Anterior cingulate cortex (tissue), 58 donors: ENCODE measurements at regions not wholly inside any gene's neighbourhood (a gene's known extent, or its start where the extent isn't known, plus 50 kb on each side); places are given as distances from the start of the nearest gene placed in this dataset.
"Not testable (repeated sequence)": the region's sequence is repeated elsewhere in the genome, so short reads cannot be mapped to it uniquely, and the experiment has no call there.

ENCODE experiments used
- DNase-seq, 58 donors: peaks; one replicate each; lab custom pipeline; 2025; lab: John Stamatoyannopoulos, UW

DNA sequence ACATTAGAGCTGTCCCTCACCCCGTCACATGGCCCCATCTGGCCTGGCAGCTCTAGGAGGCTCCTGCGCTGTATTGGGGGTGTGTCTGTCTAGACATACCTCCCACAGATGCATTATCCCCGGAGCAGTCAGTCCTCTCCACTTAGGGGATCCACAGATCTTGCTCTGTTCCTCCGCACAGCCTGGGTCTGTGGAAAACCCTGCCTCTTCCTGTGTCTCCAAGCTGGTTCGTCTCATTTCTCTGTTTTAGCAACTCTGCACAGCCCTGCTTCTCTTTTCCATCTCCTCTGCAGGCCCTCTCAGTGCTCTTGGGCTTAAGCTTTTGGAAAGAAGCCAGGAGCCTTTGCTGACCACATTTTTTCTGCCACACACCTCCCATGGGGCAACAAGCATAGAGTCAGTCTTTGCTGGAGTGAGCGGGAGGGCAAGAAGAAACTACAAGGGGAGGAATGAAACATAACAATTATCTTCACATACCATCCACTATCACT lies 241.5 kb downstream of the FOXD2 start:
- DNase-seq = peak in 1 of 58 donors; percentile 13

DNA sequence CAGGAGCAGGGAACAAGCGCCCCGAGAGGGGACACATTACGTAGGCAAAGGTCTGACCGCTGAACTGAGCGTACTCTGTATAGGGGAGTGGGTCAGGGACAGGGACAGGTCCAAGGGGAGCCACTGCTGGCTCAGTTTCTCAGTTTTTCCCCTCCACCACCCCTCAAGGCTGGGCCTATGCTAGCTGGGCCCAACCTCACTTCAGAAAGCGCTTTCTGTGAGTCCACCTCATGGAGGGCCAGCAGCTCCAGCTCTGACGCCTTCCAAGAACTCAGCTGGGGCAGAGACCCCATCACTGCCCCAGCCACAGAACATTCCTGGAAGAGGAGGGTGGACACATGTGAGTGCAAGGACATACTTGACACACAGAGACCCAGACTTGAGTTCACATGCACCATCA lies 242.0 kb downstream of the FOXD2 start:
- DNase-seq = no peak

DNA sequence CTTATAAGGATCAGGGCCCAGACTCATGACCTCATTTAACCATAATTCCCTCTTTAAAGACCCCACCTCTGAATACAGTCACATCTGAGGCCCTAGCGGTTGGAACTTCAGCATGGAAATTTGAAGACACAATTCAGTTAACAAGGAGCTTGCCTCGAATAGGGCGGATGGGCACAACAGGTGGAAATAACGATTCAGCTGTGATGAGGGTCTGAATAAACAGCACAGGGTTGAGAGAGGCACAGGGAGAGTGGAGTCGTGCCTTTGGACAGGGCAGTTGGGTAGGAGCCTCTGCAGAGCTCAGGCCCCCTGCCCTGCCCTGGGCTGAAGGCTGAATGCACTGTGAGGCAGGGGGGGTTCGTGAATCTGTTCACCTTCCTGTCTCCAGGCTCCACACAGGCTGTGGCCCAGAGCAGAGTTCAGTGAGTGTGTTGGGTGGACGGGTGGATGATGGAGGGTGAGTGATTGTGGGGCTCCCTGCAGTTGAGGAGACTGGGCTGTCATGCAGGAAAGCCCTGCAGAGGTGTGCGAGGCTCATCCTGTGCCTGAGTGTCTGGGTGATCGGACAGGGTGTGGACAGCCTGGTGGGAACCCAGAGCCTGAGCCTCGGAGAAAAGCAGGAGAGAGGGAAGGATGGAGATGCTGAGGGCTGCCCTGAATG lies 243.1 kb downstream of the FOXD2 start:
- no peak for DNase-seq

DNA sequence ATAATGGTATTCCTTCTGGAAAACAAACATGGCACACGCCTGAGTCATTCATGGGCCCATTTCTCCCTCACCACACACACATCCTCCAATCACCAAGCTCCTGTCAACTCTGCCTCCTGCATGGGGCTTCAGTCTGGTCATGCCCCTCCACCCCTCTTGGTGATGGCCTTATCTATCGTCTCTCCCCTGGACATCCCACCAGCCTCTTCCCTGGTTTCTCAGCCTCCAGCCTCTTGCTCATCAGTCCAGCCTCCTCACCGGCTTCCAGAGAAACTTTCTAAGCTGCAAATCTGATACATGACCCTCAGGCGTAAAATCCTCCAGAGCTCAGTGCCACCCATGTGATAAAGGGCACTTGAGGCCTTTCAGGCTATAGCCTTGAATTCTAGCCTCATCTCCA lies 243.9 kb downstream of the FOXD2 start:
- no peak for DNase-seq

- no peak for DNase-seq
Measured at GRCh38 chr1:47682198-47682597, 244.4 kb downstream of the FOXD2 start.

GRCh38 chr1:47682786-47683350 lies 245.0 kb downstream of the FOXD2 start:
- DNase-seq = no peak

DNA sequence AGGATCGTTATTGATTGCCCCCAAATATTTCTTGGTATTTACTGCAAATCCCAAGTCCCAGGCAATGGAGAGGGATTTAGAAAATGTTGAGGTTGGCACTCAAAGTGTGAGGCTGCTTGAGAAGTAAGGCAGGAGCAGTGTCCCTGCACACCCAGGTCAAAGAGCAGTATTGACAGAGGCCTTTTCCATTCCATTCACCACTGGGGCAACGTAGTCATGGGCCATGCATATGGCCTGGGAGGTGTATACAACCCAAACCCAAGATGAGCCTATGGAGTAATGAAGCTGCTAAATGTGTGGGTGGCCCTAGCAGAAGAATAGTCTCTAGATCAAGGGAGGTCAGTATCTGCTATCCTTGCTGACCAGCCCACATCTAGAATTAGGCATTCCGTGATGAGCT lies 245.6 kb downstream of the FOXD2 start:
- no peak for DNase-seq

GRCh38 chr1:47684518-47684917 lies 246.7 kb downstream of the FOXD2 start:
- no peak for DNase-seq

DNA sequence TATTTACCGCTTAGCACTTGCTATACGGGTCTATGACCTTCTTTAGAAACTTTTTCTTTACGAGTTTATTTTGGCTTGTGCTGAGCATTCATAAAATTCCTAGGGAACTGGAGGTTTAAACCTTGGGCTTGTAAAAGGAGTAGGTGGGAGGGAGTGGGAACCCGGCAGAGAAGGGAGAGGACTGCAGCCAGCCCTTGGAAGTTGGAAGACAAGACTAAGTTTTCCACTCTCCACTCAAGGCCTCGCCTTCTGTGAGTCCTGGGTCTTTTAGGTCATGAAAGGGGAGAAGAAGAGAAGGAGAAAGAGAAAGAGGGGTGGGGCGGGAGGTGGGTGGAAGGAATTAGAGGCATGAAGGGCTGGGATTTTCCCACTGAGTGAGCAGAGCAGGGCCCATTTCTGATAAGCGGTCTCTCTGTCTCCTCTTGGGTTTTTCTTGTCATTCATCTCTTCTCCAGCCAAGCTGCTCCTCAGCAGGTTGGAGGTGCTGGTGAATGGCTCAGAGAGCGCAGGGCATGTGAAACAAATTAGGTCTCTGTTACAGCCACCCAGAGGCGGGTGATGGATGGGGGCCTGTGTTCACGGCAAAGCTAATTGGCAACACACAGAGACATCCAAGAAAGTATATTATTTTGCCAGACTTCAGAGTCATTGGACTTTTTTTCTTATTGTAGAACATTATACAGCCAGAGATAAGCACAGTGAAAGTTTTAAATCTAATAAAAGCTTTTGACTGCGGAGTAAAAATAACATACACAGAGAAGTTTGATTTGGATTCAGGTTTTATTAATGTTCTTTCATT lies 247.3 kb downstream of the FOXD2 start:
- DNase-seq = no peak

- no peak for DNase-seq
Measured at GRCh38 chr1:47685763-47686066, 247.9 kb downstream of the FOXD2 start.

DNA sequence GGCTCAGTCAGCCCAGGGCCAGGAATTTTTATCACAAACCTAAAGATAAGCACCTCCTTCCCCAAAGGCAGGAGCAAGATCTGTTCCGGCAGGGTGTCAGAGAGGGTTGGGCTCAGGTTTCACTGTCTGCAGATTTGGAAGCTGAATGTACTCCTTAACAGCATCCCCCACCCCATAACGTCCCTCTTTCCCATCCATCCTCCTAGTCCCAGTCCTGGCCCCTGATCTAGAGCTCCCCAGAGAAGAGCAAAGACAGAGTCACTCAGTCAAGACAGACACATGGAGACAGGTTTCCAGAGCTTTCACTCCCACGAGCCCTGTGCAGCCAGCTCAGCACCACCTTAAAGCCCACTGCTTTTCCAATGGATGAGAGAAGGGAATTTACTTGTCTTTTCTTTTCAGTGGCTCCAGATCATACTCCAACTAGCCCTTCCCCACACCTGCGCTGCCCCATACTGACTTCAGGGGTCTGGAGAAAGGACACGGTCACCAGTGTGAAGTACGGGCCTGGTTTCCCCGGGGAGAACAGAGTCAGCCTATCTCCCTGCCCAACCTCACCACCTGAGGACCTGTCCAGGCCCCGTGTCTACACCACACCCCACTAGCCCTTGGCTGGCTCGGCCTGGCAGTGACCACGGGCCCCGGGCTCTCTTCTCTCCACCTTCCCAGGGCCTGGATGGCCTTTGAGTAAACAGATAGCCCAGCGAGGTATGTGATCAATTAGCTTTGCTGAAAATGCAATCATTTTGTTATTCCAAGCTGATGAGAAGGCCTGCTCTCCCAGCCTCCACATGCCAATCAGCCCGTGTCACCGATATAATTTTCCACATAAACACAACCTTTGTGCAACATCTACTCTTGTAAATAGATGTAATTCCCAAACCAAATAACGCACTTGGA lies 249.1 kb downstream of the FOXD2 start:
- DNase-seq = no peak

GRCh38 chr1:47687631-47688460 lies 250.0 kb downstream of the FOXD2 start:
- DNase-seq = no peak

GRCh38 chr1:47688461-47689296 lies 250.8 kb downstream of the FOXD2 start:
- DNase-seq = no peak

- no peak for DNase-seq
Measured at GRCh38 chr1:47689894-47690293, 252.1 kb downstream of the FOXD2 start.

- DNase-seq = no peak
Measured at GRCh38 chr1:47690341-47691250, 252.8 kb downstream of the FOXD2 start.

DNA sequence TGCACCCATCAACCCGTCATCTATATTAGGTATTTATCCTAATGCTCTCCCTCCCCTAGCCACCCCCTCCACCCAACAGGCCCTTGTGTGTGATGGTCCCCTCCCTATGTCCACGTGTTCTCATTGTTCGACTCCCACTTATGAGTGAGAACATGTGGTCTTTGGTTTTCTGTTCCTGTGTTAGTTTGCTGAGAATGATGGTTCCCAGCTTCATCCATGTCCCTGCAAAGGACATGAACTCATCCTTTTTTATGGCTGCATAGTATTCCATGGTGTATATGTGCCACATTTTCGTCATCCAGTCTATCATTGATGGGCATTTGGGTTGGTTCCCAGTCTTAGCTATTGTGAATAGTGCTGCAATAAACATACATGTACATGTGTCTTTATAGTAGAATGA lies 253.4 kb downstream of the FOXD2 start:
- not testable (repeated sequence) for DNase-seq

- no peak for DNase-seq
Measured at GRCh38 chr1:47692196-47692595, 254.4 kb downstream of the FOXD2 start.

DNA sequence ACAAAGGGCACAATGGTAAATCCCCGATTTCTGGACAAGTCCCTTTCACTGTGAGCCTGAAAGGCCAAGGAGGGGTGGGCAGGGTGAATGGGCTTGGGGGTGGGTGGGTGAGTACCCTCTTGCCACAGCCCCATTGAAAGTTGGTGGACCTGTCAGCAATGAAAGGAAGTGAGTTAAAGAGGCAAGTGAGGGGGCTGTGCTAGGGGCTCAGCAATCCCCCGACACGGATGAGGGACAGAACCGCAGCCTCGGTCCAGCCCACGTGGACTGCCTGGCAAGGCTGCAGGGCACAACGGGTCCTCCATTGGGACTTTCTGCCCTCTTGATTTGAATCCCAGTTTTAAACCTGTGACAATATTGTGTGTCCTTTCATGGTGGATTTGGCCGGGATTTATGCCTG lies 255.3 kb downstream of the FOXD2 start:
- DNase-seq = no peak
